ENCODE measurements at regions not wholly inside any gene's neighbourhood (a gene's known extent, or its start where the extent isn't known, plus 50 kb on each side); places are given as distances from the start of the nearest gene placed in this dataset.

- DNase-seq: no peak
Observed at GRCh38 chr7:46975493-46975892, 606.4 kb downstream of the TNS3 start.

- no peak for DNase-seq
Observed at GRCh38 chr7:46972205-46972604, 609.7 kb downstream of the TNS3 start.

GRCh38 chr7:46970476-46970875, 611.4 kb downstream of the TNS3 start:
- no peak for DNase-seq

- DNase-seq: no peak
Observed at GRCh38 chr7:46970131-46970430, 611.8 kb downstream of the TNS3 start.

- no peak for DNase-seq
Observed at GRCh38 chr7:46969303-46970130, 612.4 kb downstream of the TNS3 start.

- no peak for DNase-seq
Observed at GRCh38 chr7:46968003-46968402, 613.9 kb downstream of the TNS3 start.

- no peak for DNase-seq
Observed at GRCh38 chr7:46963719-46964118, 618.2 kb downstream of the TNS3 start.

- no peak for DNase-seq
Observed at GRCh38 chr7:46960970-46961369, 620.9 kb downstream of the TNS3 start.

GRCh38 chr7:46957195-46957594, 624.7 kb downstream of the TNS3 start:
- no peak for DNase-seq

GRCh38 chr7:46955531-46955930, 626.4 kb downstream of the TNS3 start:
- DNase-seq: no peak

- no peak for DNase-seq
Observed at GRCh38 chr7:46954181-46954580, 627.7 kb downstream of the TNS3 start.

- no peak for DNase-seq
Observed at GRCh38 chr7:46953008-46953407, 628.9 kb downstream of the TNS3 start.

GRCh38 chr7:46949270-46949931, 632.5 kb downstream of the TNS3 start:
- DNase-seq: no peak

GRCh38 chr7:46948716-46949115, 633.2 kb downstream of the TNS3 start:
- peak; percentile 14 for DNase-seq

- DNase-seq: no peak
Observed at GRCh38 chr7:46945328-46945727, 636.6 kb downstream of the TNS3 start.

GRCh38 chr7:46943996-46944395, 637.9 kb downstream of the TNS3 start:
- no peak for DNase-seq

GRCh38 chr7:46942574-46942973, 639.3 kb downstream of the TNS3 start:
- DNase-seq: no peak

- DNase-seq: no peak
Observed at GRCh38 chr7:46940178-46940577, 641.7 kb downstream of the TNS3 start.

GRCh38 chr7:46939558-46939957, 642.4 kb downstream of the TNS3 start:
- DNase-seq: no peak

- no peak for DNase-seq
Observed at GRCh38 chr7:46939089-46939488, 642.8 kb downstream of the TNS3 start.

- no peak for DNase-seq
Observed at GRCh38 chr7:46937826-46938225, 644.1 kb downstream of the TNS3 start.

GRCh38 chr7:46934198-46934825, 647.6 kb downstream of the TNS3 start:
- DNase-seq: no peak

- peak; percentile 75 for DNase-seq
Observed at GRCh38 chr7:46933596-46933995, 648.3 kb downstream of the TNS3 start.

Measured in NCI-H1105 treated with DMSO at 0.1 percent for 48 hours (cell line).